SU-DHL-6 (cell line): ENCODE measurements at regions not wholly inside any gene's neighbourhood (a gene's known extent, or its start where the extent isn't known, plus 50 kb on each side); places are given as distances from the start of the nearest gene placed in this dataset.

Experiments used
- EZH2phosphoT487 ChIP-seq: fragments of 200-600 bp; sonication (generic), shearing (Covaris generic); conservative IDR thresholded peaks from 2 replicates; pipeline ENCODE4 v1.6.1; 2018; ENCODE audit warnings: mild to moderate bottlenecking, antibody characterized with exemption, low read length, moderate library complexity, mixed read lengths
- TF ChIP-seq, protein P1 (sequence below): fragments of 200-600 bp; sonication (generic); IDR thresholded peaks from one replicate; pipeline ENCODE4 v1.5.1; 2017; ENCODE audit warnings: antibody characterized with exemption, mild to moderate bottlenecking, low read length, moderate library complexity; ENCODE audit not compliant: insufficient read depth, poor library complexity, severe bottlenecking

DNA sequence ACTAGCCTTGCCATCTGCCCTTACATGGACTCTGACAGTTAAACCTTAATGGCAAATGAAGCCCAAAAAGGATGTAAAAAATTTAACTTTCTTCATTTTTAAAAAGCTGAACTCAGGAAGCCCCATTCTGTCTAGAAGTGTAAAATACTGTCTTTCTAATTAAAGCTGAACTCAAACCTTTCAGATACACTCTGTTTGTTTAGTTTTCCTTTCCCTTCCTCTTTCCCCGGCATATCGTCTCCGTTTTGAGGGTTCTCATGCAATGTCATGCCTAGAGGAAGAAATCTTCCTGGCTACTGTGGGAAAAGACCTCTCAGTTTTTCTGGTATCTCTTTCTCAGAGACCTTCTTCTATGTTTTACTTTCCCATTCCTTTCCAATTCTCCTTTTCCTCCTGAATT lies 841.5 kb downstream of the DTWD2 start:
- TF ChIP-seq, protein P1, sequence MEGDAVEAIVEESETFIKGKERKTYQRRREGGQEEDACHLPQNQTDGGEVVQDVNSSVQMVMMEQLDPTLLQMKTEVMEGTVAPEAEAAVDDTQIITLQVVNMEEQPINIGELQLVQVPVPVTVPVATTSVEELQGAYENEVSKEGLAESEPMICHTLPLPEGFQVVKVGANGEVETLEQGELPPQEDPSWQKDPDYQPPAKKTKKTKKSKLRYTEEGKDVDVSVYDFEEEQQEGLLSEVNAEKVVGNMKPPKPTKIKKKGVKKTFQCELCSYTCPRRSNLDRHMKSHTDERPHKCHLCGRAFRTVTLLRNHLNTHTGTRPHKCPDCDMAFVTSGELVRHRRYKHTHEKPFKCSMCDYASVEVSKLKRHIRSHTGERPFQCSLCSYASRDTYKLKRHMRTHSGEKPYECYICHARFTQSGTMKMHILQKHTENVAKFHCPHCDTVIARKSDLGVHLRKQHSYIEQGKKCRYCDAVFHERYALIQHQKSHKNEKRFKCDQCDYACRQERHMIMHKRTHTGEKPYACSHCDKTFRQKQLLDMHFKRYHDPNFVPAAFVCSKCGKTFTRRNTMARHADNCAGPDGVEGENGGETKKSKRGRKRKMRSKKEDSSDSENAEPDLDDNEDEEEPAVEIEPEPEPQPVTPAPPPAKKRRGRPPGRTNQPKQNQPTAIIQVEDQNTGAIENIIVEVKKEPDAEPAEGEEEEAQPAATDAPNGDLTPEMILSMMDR: no peak
- no peak for TF ChIP-seq EZH2phosphoT487
